ENCODE measurements at regions not wholly inside any gene's neighbourhood (a gene's known extent, or its start where the extent isn't known, plus 50 kb on each side); places are given as distances from the start of the nearest gene placed in this dataset.

DNA sequence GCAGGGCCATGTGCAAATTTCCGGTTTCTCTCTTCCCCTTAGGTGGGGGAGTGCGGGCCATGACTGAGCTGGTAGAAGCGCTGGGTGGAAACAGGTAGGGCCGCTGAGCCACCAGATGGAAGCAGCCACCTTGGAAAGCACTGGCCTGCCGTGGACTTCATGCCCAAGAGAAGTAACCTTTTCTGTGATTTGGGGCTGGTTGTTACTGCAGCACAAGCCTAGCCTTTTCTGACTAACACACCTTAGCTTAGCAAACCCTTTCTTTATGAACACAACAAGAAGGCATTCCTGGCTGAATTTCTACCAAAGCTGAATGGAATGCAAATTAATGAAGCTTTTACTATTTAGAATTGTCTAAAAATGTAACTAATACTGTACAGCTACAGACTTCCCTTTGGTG lies 149.6 kb upstream of the UBE2E1 start:
- intact Hi-C loops (cut with DNase I): no loop called here
- no peak overlapping the region for H3K4me3 ChIP-seq
- H3K36me3 ChIP-seq (ENCODE audit: insufficient read depth in 1 of 2, low read depth in 1 of 2): no peaks in the 10 kb centered on the region
- DNase-seq (no peak), ATAC-seq (no peak)
- H3K27me3 ChIP-seq (ENCODE audit: insufficient read depth in 3 of 3, low read length in 2 of 3): no peaks in the 10 kb centered on the region
- TF ChIP-seq, protein P1, sequence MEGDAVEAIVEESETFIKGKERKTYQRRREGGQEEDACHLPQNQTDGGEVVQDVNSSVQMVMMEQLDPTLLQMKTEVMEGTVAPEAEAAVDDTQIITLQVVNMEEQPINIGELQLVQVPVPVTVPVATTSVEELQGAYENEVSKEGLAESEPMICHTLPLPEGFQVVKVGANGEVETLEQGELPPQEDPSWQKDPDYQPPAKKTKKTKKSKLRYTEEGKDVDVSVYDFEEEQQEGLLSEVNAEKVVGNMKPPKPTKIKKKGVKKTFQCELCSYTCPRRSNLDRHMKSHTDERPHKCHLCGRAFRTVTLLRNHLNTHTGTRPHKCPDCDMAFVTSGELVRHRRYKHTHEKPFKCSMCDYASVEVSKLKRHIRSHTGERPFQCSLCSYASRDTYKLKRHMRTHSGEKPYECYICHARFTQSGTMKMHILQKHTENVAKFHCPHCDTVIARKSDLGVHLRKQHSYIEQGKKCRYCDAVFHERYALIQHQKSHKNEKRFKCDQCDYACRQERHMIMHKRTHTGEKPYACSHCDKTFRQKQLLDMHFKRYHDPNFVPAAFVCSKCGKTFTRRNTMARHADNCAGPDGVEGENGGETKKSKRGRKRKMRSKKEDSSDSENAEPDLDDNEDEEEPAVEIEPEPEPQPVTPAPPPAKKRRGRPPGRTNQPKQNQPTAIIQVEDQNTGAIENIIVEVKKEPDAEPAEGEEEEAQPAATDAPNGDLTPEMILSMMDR (IDR thresholded peaks at IDR 0.05): no peak
- 94 to 96% (median 95%) methylated on average over 5 of the region's 5 CpGs for WGBS, 3 donors
- no peaks in the 10 kb centered on the region for H3K4me1 ChIP-seq
- H3K27ac ChIP-seq: no peak overlapping the region
- no peaks in the 10 kb centered on the region for H3K9me3 ChIP-seq

DNA sequence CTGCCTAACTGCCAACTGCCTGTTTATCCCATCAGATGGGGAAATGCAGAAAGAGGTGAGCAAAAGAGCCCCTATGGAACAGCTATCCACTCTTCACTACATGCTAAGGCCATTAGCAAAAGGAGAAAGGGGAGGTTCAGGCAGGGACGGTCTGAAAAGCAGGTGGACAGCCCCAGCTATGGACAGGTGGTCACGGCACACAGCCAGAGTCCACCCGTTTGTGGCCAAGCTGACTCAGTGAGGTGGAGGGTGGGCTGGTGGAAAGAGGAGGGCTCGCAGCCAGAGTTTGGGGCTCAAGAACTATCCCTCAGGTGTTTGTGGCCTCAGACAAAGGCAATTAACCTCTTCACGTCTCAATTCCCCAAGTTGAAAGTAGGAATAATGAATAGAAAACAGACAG lies 148.9 kb upstream of the UBE2E1 start:
- ATAC-seq (no peak), DNase-seq (no peak)
- H3K27me3 ChIP-seq (ENCODE audit: insufficient read depth in 3 of 3, low read length in 2 of 3): no peaks in the 10 kb centered on the region
- no peaks in the 10 kb centered on the region for H3K36me3 ChIP-seq (ENCODE audit: insufficient read depth in 1 of 2, low read depth in 1 of 2)
- TF ChIP-seq, protein P1 (IDR thresholded peaks at IDR 0.05): no peak
- 74 to 80% (median 78%) methylated on average over 5 of the region's 5 CpGs for WGBS, 3 donors
- H3K27ac ChIP-seq: no peak overlapping the region
- no peaks in the 10 kb centered on the region for H3K4me1 ChIP-seq
- intact Hi-C loops (cut with DNase I): no loop called here
- H3K4me3 ChIP-seq: no peak overlapping the region
- H3K9me3 ChIP-seq: no peaks in the 10 kb centered on the region

DNA sequence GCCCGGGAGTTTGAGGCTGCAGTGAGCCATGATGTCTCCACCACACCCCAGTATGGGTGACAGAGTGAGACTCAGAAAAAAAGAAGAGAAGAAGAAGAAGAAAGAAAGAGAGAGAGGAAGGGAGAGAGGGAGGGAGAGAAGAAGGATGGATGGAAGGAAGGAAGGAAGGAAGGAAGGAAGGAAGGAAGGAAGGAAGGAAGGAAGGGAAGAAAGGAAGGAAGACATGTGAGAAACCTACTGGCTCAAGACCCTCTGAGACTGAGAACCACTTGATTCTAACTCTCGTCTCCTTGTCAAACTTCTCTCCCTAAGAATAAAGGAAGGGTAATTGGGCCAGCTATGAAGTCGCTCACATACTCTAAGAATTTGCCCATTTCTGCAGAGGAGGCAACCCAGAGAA lies 148.1 kb upstream of the UBE2E1 start:
- DNase-seq (no peak), ATAC-seq (no peak)
- WGBS, 3 donors: 93 to 100% (median 94%) methylated on average over 3 of the region's 3 CpGs

DNA sequence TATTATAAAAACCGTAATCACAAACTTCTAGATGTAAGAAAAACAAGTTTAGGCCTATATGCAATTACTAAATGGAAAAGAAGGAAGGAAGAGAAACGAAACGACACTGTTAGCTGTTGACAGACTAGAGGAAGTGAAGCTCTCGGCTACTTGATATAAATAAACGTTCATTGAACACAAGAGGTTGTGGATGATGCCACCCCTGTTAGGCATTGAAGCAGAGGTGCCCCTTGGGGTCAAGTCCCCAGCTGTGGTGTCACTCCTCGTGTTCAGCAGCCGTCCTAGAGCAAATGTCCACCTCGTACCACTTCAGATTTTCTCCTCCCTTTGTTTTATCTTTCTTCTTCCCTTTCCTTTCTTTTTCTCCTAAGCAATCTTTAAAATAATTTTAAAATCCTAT lies 146.5 kb upstream of the UBE2E1 start:
- DNase-seq: no peak
- ATAC-seq: no peak
- TF ChIP-seq, protein P1 (IDR thresholded peaks at IDR 0.05): no peak
- no peaks in the 10 kb centered on the region for H3K36me3 ChIP-seq (ENCODE audit: insufficient read depth in 1 of 2, low read depth in 1 of 2)
- H3K27ac ChIP-seq: no peak overlapping the region
- intact Hi-C loops (cut with DNase I): no loop called here
- H3K4me1 ChIP-seq: no peaks in the 10 kb centered on the region
- no peaks in the 10 kb centered on the region for H3K27me3 ChIP-seq (ENCODE audit: insufficient read depth in 3 of 3, low read length in 2 of 3)
- 64 to 68% (median 65%) methylated on average over 8 of the region's 8 CpGs for WGBS, 3 donors
- H3K4me3 ChIP-seq: no peak overlapping the region
- H3K9me3 ChIP-seq: no peaks in the 10 kb centered on the region

More for the DNA sequence above, 148.1 kb upstream of the UBE2E1 start:
- no peak overlapping the region for H3K27ac ChIP-seq
- intact Hi-C loops (cut with DNase I): no loop called here
- no peaks in the 10 kb centered on the region for H3K4me1 ChIP-seq
- no peak overlapping the region for H3K4me3 ChIP-seq
- TF ChIP-seq, protein P1 (IDR thresholded peaks at IDR 0.05): no peak
- no peaks in the 10 kb centered on the region for H3K27me3 ChIP-seq (ENCODE audit: insufficient read depth in 3 of 3, low read length in 2 of 3)
- H3K36me3 ChIP-seq (ENCODE audit: insufficient read depth in 1 of 2, low read depth in 1 of 2): no peaks in the 10 kb centered on the region
- H3K9me3 ChIP-seq: no peaks in the 10 kb centered on the region

DNA sequence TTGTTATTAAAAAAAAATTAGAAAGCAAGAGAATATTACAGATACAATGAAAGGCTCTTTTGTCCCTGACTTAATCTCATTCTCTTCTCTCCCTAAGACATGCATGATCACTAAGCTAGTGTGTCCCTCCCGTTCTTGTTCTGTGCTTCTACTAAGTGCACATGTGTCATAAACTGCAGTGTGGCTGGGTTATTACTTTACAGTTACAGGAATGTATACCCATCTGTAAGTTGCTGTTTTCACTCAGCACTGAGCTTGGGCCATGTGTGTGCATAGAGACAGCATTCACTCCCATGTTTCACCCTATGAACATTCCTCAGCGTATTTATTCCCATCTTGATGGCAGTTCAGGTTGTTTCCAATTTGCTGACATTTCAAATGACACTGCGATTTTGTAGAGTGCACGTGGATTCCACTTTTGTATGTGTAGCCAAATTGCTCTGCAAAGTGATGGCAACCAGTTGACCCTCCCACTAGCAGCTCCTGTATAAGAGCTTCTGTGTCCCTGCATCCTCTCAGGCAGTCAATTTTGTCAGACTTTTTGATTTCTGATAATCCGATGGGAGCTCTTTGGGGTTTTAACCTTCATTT lies 145.8 kb upstream of the UBE2E1 start:
- no peaks in the 10 kb centered on the region for H3K4me1 ChIP-seq
- H3K9me3 ChIP-seq: no peaks in the 10 kb centered on the region
- DNase-seq (no peak), ATAC-seq (no peak)
- no peak overlapping the region for H3K27ac ChIP-seq
- WGBS, 3 donors: 75 to 81% (median 77%) methylated on average over 5 of the region's 5 CpGs
- intact Hi-C loops (cut with DNase I): no loop called here
- no peak overlapping the region for H3K4me3 ChIP-seq
- TF ChIP-seq, protein P1 (IDR thresholded peaks at IDR 0.05): no peak
- H3K27me3 ChIP-seq (ENCODE audit: insufficient read depth in 3 of 3, low read length in 2 of 3): no peaks in the 10 kb centered on the region
- H3K36me3 ChIP-seq (ENCODE audit: insufficient read depth in 1 of 2, low read depth in 1 of 2): no peaks in the 10 kb centered on the region

All from psoas muscle (tissue), 7 donors.